Fibroblast of villous mesenchyme (primary cell): ENCODE measurements at regions not wholly inside any gene's neighbourhood (a gene's known extent, or its start where the extent isn't known, plus 50 kb on each side); places are given as distances from the start of the nearest gene placed in this dataset.
"Not testable (repeated sequence)": the region's sequence is repeated elsewhere in the genome, so short reads cannot be mapped to it uniquely, and the experiment has no call there.

Source experiments
- DNase-seq: peaks from one replicate; pipeline ENCODE4 v3.0.0-alpha.2; 2010; ENCODE audit warnings: low read depth
- H3K4me3 ChIP-seq: 2 replicates; pipeline ENCODE4 v1.5.1; 2011; ENCODE audit warnings: low read depth, mild to moderate bottlenecking, low read length
- TF ChIP-seq, protein P1 (sequence below): IDR thresholded peaks from 2 replicates; pipeline ENCODE4 v1.5.1; 2012; ENCODE audit warnings: low read depth, mild to moderate bottlenecking, low read length; ENCODE audit not compliant: insufficient read depth

DNA sequence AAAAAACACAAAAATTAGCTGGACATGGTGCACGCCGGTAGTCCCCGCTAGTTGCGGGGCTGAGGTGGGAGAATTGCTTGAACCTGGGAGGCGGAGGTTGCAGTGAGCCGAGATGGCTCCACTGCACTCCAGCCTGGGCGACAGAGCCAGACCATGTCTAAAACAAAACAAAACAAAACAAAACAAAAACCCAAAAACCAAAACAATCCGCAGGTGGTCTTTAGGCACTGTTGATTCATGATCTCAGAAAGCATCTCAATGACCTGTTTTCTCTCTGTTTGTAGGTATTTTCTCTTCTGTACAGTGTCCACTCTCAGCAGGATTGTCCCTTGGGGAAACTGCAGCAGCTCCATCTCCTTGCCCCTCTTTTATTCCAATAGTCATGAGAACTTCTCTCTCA, 74.9 kb upstream of the ADGRL2 start:
- no peak overlapping the region for H3K4me3 ChIP-seq
- DNase-seq, result no peak
- TF ChIP-seq, protein P1, sequence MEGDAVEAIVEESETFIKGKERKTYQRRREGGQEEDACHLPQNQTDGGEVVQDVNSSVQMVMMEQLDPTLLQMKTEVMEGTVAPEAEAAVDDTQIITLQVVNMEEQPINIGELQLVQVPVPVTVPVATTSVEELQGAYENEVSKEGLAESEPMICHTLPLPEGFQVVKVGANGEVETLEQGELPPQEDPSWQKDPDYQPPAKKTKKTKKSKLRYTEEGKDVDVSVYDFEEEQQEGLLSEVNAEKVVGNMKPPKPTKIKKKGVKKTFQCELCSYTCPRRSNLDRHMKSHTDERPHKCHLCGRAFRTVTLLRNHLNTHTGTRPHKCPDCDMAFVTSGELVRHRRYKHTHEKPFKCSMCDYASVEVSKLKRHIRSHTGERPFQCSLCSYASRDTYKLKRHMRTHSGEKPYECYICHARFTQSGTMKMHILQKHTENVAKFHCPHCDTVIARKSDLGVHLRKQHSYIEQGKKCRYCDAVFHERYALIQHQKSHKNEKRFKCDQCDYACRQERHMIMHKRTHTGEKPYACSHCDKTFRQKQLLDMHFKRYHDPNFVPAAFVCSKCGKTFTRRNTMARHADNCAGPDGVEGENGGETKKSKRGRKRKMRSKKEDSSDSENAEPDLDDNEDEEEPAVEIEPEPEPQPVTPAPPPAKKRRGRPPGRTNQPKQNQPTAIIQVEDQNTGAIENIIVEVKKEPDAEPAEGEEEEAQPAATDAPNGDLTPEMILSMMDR, result no peak

DNA sequence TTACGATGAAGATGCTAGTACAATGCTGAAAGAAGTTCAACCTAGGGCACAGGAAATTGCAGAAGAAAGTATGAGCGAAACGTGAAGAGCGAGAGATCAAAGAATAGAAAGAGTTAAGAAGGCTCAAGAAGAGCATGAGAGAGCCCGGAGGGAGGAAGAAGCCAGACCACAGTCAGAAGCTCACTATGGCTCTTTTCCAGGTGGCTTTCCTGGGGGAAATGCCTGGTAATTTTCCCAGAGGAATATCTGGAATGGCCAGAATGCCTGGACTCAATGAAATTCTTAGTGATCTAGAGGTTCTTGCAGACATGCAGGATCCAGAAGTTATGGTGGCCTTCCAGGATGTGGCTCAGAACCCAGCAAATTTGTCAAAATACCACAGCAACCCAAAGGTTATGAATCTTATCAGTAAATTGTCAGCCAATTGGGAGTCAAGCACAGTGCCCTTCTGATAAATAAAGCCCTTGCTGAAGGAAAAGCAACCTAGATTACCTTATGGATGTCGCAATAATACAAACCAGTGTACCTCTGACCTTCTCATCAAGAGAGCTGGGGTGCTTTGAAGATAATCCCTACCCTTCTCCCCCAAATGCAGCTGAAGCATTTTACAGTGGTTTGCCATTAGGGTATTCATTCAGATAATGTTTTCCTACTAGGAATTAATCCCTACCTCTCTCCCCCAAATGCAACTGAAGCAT, 78.0 kb upstream of the ADGRL2 start:
- DNase-seq, H3K4me3 ChIP-seq: not testable (repeated sequence)

DNA sequence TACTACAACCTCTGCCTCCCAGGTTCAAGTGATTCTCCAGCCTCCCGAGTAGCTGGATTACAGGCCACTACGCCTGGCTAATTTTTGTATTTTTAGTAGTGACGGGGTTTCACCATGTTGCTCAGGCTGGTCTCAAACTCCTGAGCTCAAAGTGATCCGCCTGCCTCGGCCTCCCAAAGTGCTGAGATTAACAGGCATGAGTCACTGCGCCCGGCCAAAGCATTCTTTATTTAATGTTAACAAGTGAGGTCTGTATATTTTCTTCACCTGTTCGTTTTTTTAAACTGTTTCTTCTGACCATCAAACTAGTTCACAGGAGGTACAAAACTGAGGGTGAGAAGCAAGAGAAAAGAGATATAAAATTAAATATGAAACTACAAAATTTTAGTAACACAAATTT, 80.5 kb upstream of the ADGRL2 start:
- not testable (repeated sequence) for DNase-seq, H3K4me3 ChIP-seq

DNA sequence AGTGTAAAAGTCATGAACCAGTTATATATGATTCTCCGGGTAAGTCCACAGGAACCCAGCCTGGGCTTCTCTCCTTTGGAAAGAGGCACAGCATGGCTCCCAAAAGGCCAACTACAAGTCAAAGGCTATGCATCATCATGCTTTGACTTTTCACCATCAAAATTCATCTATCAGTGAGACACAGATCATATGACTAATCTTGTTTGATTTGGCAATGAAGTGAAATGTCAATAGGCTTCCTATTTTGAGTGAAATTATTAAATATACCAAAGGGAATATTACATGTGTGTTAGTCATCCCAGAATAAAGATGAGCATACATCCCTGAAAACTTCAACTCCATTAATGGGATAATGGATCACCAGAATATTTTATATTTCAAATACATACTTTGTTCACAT, 83.5 kb upstream of the ADGRL2 start:
- no peak for DNase-seq
- no peak overlapping the region for H3K4me3 ChIP-seq
- TF ChIP-seq, protein P1, result no peak

DNA sequence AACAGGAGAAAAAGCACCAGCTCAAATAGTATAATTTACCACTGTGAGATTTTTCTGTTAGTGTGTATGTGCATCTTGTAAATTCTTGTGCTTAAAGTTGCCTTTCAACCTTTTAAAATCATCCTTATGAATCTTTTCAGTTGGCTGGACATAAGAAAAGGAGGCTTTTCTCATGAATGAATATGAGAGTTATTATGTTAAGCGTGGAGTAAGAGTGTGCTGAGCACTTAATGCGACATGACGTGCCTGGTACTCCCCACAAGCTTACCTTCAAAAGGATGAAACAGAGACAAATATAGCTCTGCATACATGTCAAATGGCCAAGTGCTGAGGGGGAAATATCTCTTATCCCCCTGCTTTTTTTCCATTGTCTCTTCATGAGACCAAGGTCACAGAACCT, 85.3 kb upstream of the ADGRL2 start:
- TF ChIP-seq, protein P1, result no peak
- no peak overlapping the region for H3K4me3 ChIP-seq
- DNase-seq, result no peak

DNA sequence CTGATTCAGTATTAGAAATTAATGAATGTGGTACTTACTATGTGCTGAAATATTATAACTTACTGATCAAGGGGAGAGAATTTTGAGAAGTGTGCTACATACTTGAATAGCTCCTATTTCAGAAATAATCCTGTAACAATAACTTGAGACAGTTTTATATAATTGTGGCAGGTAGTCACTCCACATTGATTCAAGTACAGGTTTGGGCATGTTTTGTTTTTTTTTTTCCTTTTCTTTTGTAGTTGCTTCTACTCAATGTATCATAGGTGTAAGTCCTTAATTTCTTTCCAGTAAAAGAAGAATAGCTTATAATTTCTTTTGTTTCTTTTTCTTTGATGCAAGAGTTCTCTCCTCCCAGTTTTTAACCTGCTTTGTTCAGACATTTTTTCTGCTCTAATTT, 86.1 kb upstream of the ADGRL2 start:
- no peak overlapping the region for H3K4me3 ChIP-seq
- DNase-seq, result no peak
- TF ChIP-seq, protein P1, result no peak

DNA sequence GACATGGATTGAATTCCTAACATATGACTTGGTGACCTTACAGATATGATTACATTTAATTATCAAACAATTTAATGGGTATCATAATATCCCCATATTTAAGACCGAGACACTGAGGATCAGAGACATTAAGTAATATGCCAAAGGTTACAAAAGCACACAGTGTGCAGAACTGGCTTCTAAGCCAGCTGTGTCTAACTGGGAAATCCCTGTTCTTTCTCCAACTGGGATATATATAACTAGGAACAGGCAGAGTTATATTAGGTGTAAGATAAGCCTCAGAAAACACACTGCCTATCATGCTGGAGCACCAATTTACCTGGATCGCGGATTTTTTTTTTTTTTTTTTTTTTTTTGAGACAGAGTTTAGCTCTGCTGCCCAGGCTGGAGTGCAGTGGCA, 88.3 kb upstream of the ADGRL2 start:
- no peak for DNase-seq
- TF ChIP-seq, protein P1, result no peak
- no peak overlapping the region for H3K4me3 ChIP-seq

DNA sequence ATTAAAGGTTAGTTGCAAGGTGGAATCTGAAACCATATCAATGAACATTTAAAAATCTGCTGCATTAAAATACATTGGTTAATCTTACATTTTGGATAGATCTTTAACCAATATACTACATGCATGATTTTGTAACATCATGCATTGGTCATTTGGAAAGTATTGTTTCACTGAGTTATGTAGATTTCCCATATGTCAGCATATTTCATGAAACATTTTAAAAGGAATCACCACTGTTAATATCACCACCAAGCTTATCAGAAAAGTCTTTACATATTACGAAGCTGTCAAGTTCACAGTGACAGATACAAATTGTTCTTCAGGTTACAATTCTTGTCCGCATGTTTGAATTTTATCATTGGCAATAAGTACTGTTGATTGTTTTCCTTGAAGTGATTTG, 89.9 kb upstream of the ADGRL2 start:
- TF ChIP-seq, protein P1, result no peak
- no peak for DNase-seq
- no peak overlapping the region for H3K4me3 ChIP-seq
